ENCODE measurements at regions not wholly inside any gene's neighbourhood (a gene's known extent, or its start where the extent isn't known, plus 50 kb on each side); places are given as distances from the start of the nearest gene placed in this dataset.
A peak's percentile ranks its signal among the peaks of the same experiment; 100 is the strongest.

- no peak for DNase-seq
These were observed 50.7 kb upstream of the TNFRSF21 start for GRCh38 chr6:47360388-47360787.

- no peak for DNase-seq
These were observed 53.3 kb upstream of the TNFRSF21 start for GRCh38 chr6:47362857-47363461.

- no peak for DNase-seq
These were observed 54.0 kb upstream of the TNFRSF21 start for GRCh38 chr6:47363736-47364135.

- no peak for DNase-seq
These were observed 56.7 kb upstream of the TNFRSF21 start for GRCh38 chr6:47366335-47366890.

- DNase-seq = no peak
These were observed 61.6 kb upstream of the TNFRSF21 start for GRCh38 chr6:47371139-47371869.

GRCh38 chr6:47371870-47372255, 62.2 kb upstream of the TNFRSF21 start:
- no peak for DNase-seq

GRCh38 chr6:47372318-47372717, 62.6 kb upstream of the TNFRSF21 start:
- DNase-seq = no peak

GRCh38 chr6:47375426-47375825, 65.7 kb upstream of the TNFRSF21 start:
- DNase-seq = no peak

GRCh38 chr6:47376930-47377329, 67.2 kb upstream of the TNFRSF21 start:
- peak; percentile 3 for DNase-seq

GRCh38 chr6:47377971-47378370, 68.3 kb upstream of the TNFRSF21 start:
- no peak for DNase-seq

- no peak for DNase-seq
These were observed 69.6 kb upstream of the TNFRSF21 start for GRCh38 chr6:47379328-47379727.

- no peak for DNase-seq
These were observed 70.5 kb upstream of the TNFRSF21 start for GRCh38 chr6:47380251-47380650.

GRCh38 chr6:47381036-47381435, 71.3 kb upstream of the TNFRSF21 start:
- no peak for DNase-seq

- no peak for DNase-seq
These were observed 73.7 kb upstream of the TNFRSF21 start for GRCh38 chr6:47383360-47383759.

- no peak for DNase-seq
These were observed 82.0 kb upstream of the TNFRSF21 start for GRCh38 chr6:47391675-47392074.

- DNase-seq = no peak
These were observed 82.5 kb upstream of the TNFRSF21 start for GRCh38 chr6:47392251-47392650.

- DNase-seq = no peak
These were observed 81.1 kb upstream of the CD2AP start for GRCh38 chr6:47396401-47397069.

- no peak for DNase-seq
These were observed 77.0 kb upstream of the CD2AP start for GRCh38 chr6:47400581-47400980.

- no peak for DNase-seq
These were observed 75.5 kb upstream of the CD2AP start for GRCh38 chr6:47402081-47402480.

- no peak for DNase-seq
These were observed 74.5 kb upstream of the CD2AP start for GRCh38 chr6:47403056-47403455.

- DNase-seq = no peak
These were observed 73.8 kb upstream of the CD2AP start for GRCh38 chr6:47403801-47404200.

GRCh38 chr6:47404435-47404834, 73.2 kb upstream of the CD2AP start:
- no peak for DNase-seq

- DNase-seq = no peak
These were observed 72.3 kb upstream of the CD2AP start for GRCh38 chr6:47405273-47405672.
